Esophagus squamous epithelium (tissue), 4 donors: ENCODE measurements at regions not wholly inside any gene's neighbourhood (a gene's known extent, or its start where the extent isn't known, plus 50 kb on each side); places are given as distances from the start of the nearest gene placed in this dataset.

Experiments
- CTCF ChIP-seq, 6 experiments: fragments of 450-650 bp in 4 of 6; fragments of 200-600 bp in 2 of 6; sonication (generic) in 2 of 6; IDR thresholded peaks; one replicate each; pipeline ENCODE4 v1.5.1; 2016 to 2019; ENCODE audit warnings: antibody characterized with exemption in 6 of 6, mild to moderate bottlenecking in 4 of 6, moderate library complexity in 4 of 6
- POLR2A ChIP-seq, 4 donors: fragments of 450-650 bp; IDR thresholded peaks; one replicate each; pipeline ENCODE4 v1.6.1; 2017; ENCODE audit warnings: antibody characterized with exemption in 4 of 4, mild to moderate bottlenecking in 4 of 4, moderate library complexity in 3 of 4

- TF ChIP-seq CTCF (IDR thresholded peaks at IDR 0.05) (no peak), POLR2A (IDR thresholded peaks at IDR 0.05) (no peak)
These were observed 186.1 kb upstream of the SALL3 start for GRCh38 chr18:78793313-78794070.
